Activated T-cell treated with anti-CD3 and anti-CD28 coated beads, Interleukin-2, amount 50 U/mL, for 48 hours (primary cell): ENCODE measurements at regions not wholly inside any gene's neighbourhood (a gene's known extent, or its start where the extent isn't known, plus 50 kb on each side); places are given as distances from the start of the nearest gene placed in this dataset.
"Not testable (repeated sequence)": the region's sequence is repeated elsewhere in the genome, so short reads cannot be mapped to it uniquely, and the experiment has no call there.

ENCODE experiments used
- DNase-seq, 2 experiments: peaks; one replicate each; pipeline ENCODE4 v3.0.0-alpha.2; 2020

GRCh38 chr15:23851921-23852320 is 164.8 kb upstream of the NDN start:
- DNase-seq, result no peak

- no peak for DNase-seq
These were observed 166.2 kb upstream of the NDN start for GRCh38 chr15:23853286-23853685.

- DNase-seq, result no peak
These were observed 167.3 kb upstream of the NDN start for GRCh38 chr15:23854203-23854911.

- no peak for DNase-seq
These were observed 168.0 kb upstream of the NDN start for GRCh38 chr15:23854912-23855659.

GRCh38 chr15:23855947-23856346 is 168.8 kb upstream of the NDN start:
- DNase-seq, result no peak

GRCh38 chr15:23857028-23857641 is 170.0 kb upstream of the NDN start:
- DNase-seq, result peak in 1 of 2 experiments; percentile 19

- DNase-seq, result no peak
These were observed 171.9 kb upstream of the NDN start for GRCh38 chr15:23859008-23859407.

GRCh38 chr15:23860290-23861245 is 173.5 kb upstream of the NDN start:
- no peak for DNase-seq

- DNase-seq, result no peak
These were observed 179.7 kb upstream of the NDN start for GRCh38 chr15:23866832-23867231.

GRCh38 chr15:23869396-23869795 is 182.3 kb upstream of the NDN start:
- no peak for DNase-seq

- DNase-seq, result not testable (repeated sequence)
These were observed 186.5 kb upstream of the NDN start for GRCh38 chr15:23873613-23874012.

- DNase-seq, result peak; percentile 54 to 63
These were observed 190.7 kb upstream of the NDN start for GRCh38 chr15:23877502-23878412.

GRCh38 chr15:23881291-23881690 is 194.2 kb upstream of the NDN start:
- DNase-seq, result no peak

GRCh38 chr15:23890218-23890617 is 203.1 kb upstream of the NDN start:
- DNase-seq, result no peak

- no peak for DNase-seq
These were observed 210.0 kb upstream of the NDN start for GRCh38 chr15:23897091-23897490.

GRCh38 chr15:23897531-23897930 is 210.4 kb upstream of the NDN start:
- no peak for DNase-seq

- DNase-seq, result no peak
These were observed 222.9 kb upstream of the NDN start for GRCh38 chr15:23910030-23910429.

- no peak for DNase-seq
These were observed 225.1 kb upstream of the NDN start for GRCh38 chr15:23912191-23912590.

- no peak for DNase-seq
These were observed 226.0 kb upstream of the NDN start for GRCh38 chr15:23913081-23913480.

- no peak for DNase-seq
These were observed 226.5 kb upstream of the NDN start for GRCh38 chr15:23913635-23914034.

- no peak for DNase-seq
These were observed 237.6 kb upstream of the NDN start for GRCh38 chr15:23924686-23925085.

- no peak for DNase-seq
These were observed 267.8 kb upstream of the NDN start for GRCh38 chr15:23954931-23955330.
